GM13976 (cell line): ENCODE measurements at regions not wholly inside any gene's neighbourhood (a gene's known extent, or its start where the extent isn't known, plus 50 kb on each side); places are given as distances from the start of the nearest gene placed in this dataset.

Experiments
- DNase-seq: peaks from one replicate; pipeline ENCODE4 v3.0.0; 2012; ENCODE audit warnings: low spot score
- CTCF ChIP-seq: IDR thresholded peaks from 2 replicates; pipeline ENCODE4 v1.5.1; 2012; ENCODE audit warnings: borderline replicate concordance, mild to moderate bottlenecking; ENCODE audit not compliant: insufficient read depth; ENCODE audit errors: extremely low read depth, missing control alignments, control extremely low read depth
- in situ Hi-C: fragments of 300-500 bp; cut with MboI; formaldehyde crosslinking; loops from one replicate; pipeline ENCODE4 v1.12.0; 2022; ENCODE audit warnings: low sequenced_read_pairs, mixed read lengths, inconsistent platforms; ENCODE audit not compliant: unreplicated experiment

DNA sequence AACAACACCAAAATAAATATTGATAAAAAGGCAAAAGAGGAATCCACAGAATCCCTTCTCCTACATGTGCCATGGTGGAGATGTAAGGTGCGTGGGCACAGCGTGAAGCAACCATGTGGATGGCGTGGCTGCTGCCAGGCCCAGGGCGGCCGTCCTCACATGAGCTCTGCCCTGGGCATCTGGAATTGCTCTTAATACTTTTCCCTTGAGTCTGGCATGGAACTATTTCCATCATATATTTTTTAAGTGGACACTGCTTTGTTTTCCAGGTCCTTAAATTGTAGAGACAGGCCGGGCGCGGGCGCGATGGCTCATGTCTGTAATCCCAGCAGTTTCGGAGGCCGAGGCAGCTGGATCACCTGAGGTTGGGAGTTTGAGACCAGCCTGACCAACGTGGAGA, 349.3 kb downstream of the IRX1 start:
- no peak for DNase-seq
- no peak for TF ChIP-seq CTCF
- in situ Hi-C loops = no loop called here

GRCh38 chr5:3948838-3949237, 353.2 kb downstream of the IRX1 start:
- no peak for TF ChIP-seq CTCF

GRCh38 chr5:3954199-3954598, 358.6 kb downstream of the IRX1 start:
- DNase-seq = no peak
- TF ChIP-seq CTCF = no peak
- in situ Hi-C loops = no loop called here

More at GRCh38 chr5:3948838-3949237, 353.2 kb downstream of the IRX1 start:
- no peak for DNase-seq
- in situ Hi-C loops = no loop called here

DNA sequence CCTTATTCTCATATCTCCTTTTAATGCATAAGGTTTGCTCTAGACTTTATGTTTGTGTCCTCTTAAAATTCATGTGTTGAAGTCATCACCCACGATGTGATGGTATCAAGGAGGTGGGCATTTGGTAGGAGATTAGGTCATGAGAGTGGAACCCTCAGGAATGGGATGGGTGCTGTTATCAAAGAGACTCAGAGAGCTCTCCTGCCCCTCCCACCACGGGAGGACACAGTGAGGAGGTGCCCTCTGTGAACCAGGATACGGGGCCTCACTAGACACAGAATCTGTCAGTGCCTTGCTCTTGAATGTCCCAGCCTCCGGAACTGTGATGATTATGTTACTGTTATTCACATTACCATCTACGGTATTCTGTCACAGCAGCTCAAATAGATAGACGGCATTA, 359.0 kb downstream of the IRX1 start:
- DNase-seq = no peak
- in situ Hi-C loops = no loop called here
- TF ChIP-seq CTCF = no peak

- in situ Hi-C loops = no loop called here
- DNase-seq = no peak
Observed at GRCh38 chr5:3957658-3958057, 362.0 kb downstream of the IRX1 start.

GRCh38 chr5:3958389-3958788, 362.8 kb downstream of the IRX1 start:
- no peak for TF ChIP-seq CTCF
- no peak for DNase-seq
- in situ Hi-C loops = no loop called here

More at GRCh38 chr5:3957658-3958057, 362.0 kb downstream of the IRX1 start:
- no peak for TF ChIP-seq CTCF

DNA sequence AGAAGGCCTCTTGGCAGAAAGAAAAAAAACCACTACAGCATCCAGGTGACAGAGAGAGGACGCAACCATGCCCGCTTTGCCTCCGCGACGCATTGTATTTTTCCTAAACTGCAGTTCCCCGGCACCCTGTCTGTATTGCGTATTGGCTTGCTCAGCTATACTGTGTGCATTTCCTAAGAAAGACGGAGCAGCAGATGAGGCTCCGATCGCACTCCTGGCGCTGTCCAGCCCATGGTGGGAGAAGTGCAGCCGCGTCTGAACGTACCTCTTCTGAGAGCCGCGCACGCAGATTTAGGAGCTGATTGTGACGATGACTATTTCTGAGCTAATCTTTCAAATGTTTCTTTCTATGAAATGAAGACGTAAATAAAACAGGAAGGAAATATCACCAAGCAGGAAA, 366.5 kb downstream of the IRX1 start:
- no peak for DNase-seq
- TF ChIP-seq CTCF = no peak
- in situ Hi-C loops = no loop called here
